Esophagus squamous epithelium (tissue), 5 donors: ENCODE measurements at regions not wholly inside any gene's neighbourhood (a gene's known extent, or its start where the extent isn't known, plus 50 kb on each side); places are given as distances from the start of the nearest gene placed in this dataset.

Source experiments
- DNase-seq: peaks from one replicate; lab custom pipeline; 2025; lab: John Stamatoyannopoulos, UW
- H3K27ac ChIP-seq, 4 donors: fragments of 200-600 bp; sonication (generic); one replicate each; pipeline ENCODE4 v1.5.1; 2016 to 2019; ENCODE audit warnings: mild to moderate bottlenecking in 1 of 4
- H3K27me3 ChIP-seq, 4 donors: fragments of 200-600 bp; sonication (generic); 1 replicate in 3 of 4; 2 replicates in 1 of 4; pipeline versions ENCODE4 v1.5.1 to v1.6.0; 2017 to 2021; ENCODE audit warnings: antibody characterized with exemption in 1 of 4
- H3K36me3 ChIP-seq, 3 donors: fragments of 200-600 bp; sonication (generic); one replicate each; pipeline ENCODE4 v1.5.1; 2016 to 2019
- H3K4me1 ChIP-seq, 3 donors: fragments of 200-600 bp; sonication (generic); one replicate each; pipeline ENCODE4 v1.5.1; 2017 to 2019
- H3K4me3 ChIP-seq, 4 donors: fragments of 200-600 bp; sonication (generic); 1 replicate in 3 of 4; 2 replicates in 1 of 4; pipeline ENCODE4 v1.5.1; 2016 to 2019; ENCODE audit warnings: mild to moderate bottlenecking in 2 of 4, moderate library complexity in 1 of 4
- H3K9me3 ChIP-seq, 3 donors: fragments of 200-600 bp; sonication (generic); one replicate each; pipeline ENCODE4 v1.5.1; 2016 to 2019
- POLR2A ChIP-seq, 4 donors: fragments of 450-650 bp; IDR thresholded peaks; one replicate each; pipeline ENCODE4 v1.6.1; 2017; ENCODE audit warnings: antibody characterized with exemption in 4 of 4, mild to moderate bottlenecking in 4 of 4, moderate library complexity in 3 of 4
- WGBS, 2 donors: methylation state at CpG; one replicate each; pipeline ENCODE4 v1.1.5; 2018; 5-methylcytosine and 5-hydroxymethylcytosine counted together
- intact Hi-C: fragments of 100-400 bp; cut with DNase I; formaldehyde crosslinking; loops from one replicate; pipeline ENCODE4 v1.15.0; 2022
- TF ChIP-seq, protein P1 (sequence below), 6 experiments: fragments of 450-650 bp in 4 of 6; fragments of 200-600 bp in 2 of 6; sonication (generic) in 2 of 6; IDR thresholded peaks; one replicate each; pipeline ENCODE4 v1.5.1; 2016 to 2019; ENCODE audit warnings: antibody characterized with exemption in 6 of 6, mild to moderate bottlenecking in 4 of 6, moderate library complexity in 4 of 6
- donor health status: DM: yes; HTN: yes; CAD: no.

GRCh38 chr16:85270374-85270773 lies 158.1 kb upstream of the CIBAR2 start:
- no peak overlapping the region for H3K4me3 ChIP-seq
- 79 to 85% methylated on average over 11 to 13 of the region's 13 CpGs for WGBS, 2 donors
- TF ChIP-seq, protein P1, sequence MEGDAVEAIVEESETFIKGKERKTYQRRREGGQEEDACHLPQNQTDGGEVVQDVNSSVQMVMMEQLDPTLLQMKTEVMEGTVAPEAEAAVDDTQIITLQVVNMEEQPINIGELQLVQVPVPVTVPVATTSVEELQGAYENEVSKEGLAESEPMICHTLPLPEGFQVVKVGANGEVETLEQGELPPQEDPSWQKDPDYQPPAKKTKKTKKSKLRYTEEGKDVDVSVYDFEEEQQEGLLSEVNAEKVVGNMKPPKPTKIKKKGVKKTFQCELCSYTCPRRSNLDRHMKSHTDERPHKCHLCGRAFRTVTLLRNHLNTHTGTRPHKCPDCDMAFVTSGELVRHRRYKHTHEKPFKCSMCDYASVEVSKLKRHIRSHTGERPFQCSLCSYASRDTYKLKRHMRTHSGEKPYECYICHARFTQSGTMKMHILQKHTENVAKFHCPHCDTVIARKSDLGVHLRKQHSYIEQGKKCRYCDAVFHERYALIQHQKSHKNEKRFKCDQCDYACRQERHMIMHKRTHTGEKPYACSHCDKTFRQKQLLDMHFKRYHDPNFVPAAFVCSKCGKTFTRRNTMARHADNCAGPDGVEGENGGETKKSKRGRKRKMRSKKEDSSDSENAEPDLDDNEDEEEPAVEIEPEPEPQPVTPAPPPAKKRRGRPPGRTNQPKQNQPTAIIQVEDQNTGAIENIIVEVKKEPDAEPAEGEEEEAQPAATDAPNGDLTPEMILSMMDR (IDR thresholded peaks at IDR 0.05), result no peak
- no peak for TF ChIP-seq POLR2A (IDR thresholded peaks at IDR 0.05)
- H3K27ac ChIP-seq, result no peak overlapping the region
- DNase-seq, result no peak
- peaks cover 0 to 5% (median 0%) of the 10 kb centered on the region in 4 donors for H3K27me3 ChIP-seq
- no peaks in the 10 kb centered on the region for H3K36me3 ChIP-seq
- no peaks in the 10 kb centered on the region for H3K9me3 ChIP-seq
- H3K4me1 ChIP-seq, result no peaks in the 10 kb centered on the region
- intact Hi-C loops, result no loop called here

- intact Hi-C loops, result no loop called here
- H3K27ac ChIP-seq, result no peak overlapping the region
- 57 to 84% methylated on average over 3 to 7 of the region's 7 CpGs for WGBS, 2 donors
- H3K9me3 ChIP-seq, result no peaks in the 10 kb centered on the region
- peaks cover 0 to 7% (median 0%) of the 10 kb centered on the region in 4 donors for H3K27me3 ChIP-seq
- no peaks in the 10 kb centered on the region for H3K4me1 ChIP-seq
- H3K4me3 ChIP-seq, result no peak overlapping the region
- TF ChIP-seq, protein P1 (IDR thresholded peaks at IDR 0.05), result no peak
- no peak for TF ChIP-seq POLR2A (IDR thresholded peaks at IDR 0.05)
- no peaks in the 10 kb centered on the region for H3K36me3 ChIP-seq
- DNase-seq, result no peak
Measured at GRCh38 chr16:85271198-85271597, 158.9 kb upstream of the CIBAR2 start.

- 91 to 92% methylated on average over 7 of the region's 7 CpGs for WGBS, 2 donors
- no peak for DNase-seq
- Histone ChIP-seq H3K4me1 (no peaks in the 10 kb centered on the region), H3K36me3 (no peaks in the 10 kb centered on the region), H3K9me3 (no peaks in the 10 kb centered on the region), H3K4me3 (no peak overlapping the region), H3K27ac (no peak overlapping the region), H3K27me3 (peaks cover 0 to 7% (median 0%) of the 10 kb centered on the region in 4 donors)
- TF ChIP-seq, protein P1 (IDR thresholded peaks at IDR 0.05), result no peak
- TF ChIP-seq POLR2A (IDR thresholded peaks at IDR 0.05), result no peak
- intact Hi-C loops, result no loop called here
Measured at GRCh38 chr16:85273293-85273692, 161.0 kb upstream of the CIBAR2 start.

DNA sequence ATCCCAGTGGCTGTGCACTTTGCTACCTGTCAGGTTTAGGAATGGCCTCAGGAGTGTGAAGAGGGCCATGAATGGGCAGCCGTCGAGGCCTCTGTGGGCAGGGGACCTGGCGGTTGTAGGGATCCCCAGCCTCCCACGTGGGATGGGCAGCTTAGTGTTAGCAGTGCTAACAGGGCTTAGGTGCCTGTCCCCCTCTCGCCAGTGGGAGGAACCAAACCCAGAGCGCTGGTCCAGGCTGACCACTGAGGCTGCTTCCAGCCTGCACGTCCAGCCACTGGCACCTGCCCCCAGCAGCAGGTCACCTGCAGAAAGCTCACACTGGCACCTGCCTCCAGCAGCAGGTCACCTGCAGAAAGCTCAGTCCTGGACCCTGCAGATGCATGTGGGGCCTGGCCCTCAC lies 162.2 kb upstream of the CIBAR2 start:
- Histone ChIP-seq H3K27ac (no peak overlapping the region), H3K4me3 (no peak overlapping the region), H3K27me3 (peaks cover 0 to 7% (median 0%) of the 10 kb centered on the region in 4 donors), H3K4me1 (no peaks in the 10 kb centered on the region), H3K9me3 (no peaks in the 10 kb centered on the region), H3K36me3 (no peaks in the 10 kb centered on the region)
- DNase-seq, result no peak
- TF ChIP-seq, protein P1 (IDR thresholded peaks at IDR 0.05), result no peak
- no peak for TF ChIP-seq POLR2A (IDR thresholded peaks at IDR 0.05)
- WGBS, 2 donors, result 70 to 76% methylated on average over 3 to 6 of the region's 7 CpGs
- intact Hi-C loops, result no loop called here

DNA sequence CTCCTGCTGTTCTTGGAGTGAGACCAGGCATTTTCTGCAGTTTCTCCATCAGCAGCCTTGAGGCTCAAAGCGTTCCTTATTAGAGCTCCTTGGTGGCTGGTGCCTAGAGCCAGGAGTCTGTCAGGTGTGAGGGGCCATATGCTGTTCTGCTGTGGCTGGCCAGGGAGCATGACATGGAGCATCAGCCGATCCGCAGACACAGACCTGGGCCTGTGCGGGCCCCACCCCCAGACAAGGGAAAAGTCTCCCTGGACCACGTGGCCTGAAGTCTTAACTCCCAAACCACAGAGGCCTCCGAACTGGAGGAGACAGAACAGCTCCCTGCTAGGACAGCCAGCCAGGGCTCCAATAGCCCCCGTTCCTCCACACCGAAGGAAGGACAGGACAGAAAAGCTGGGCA lies 162.7 kb upstream of the CIBAR2 start:
- 60% methylated on average over 2 of the region's 8 CpGs; no CpG with 5 or more reads in 1 of the 2 donors for WGBS, 2 donors
- no peaks in the 10 kb centered on the region for H3K9me3 ChIP-seq
- TF ChIP-seq, protein P1 (IDR thresholded peaks at IDR 0.05), result no peak
- TF ChIP-seq POLR2A (IDR thresholded peaks at IDR 0.05), result no peak
- DNase-seq, result no peak
- no peaks in the 10 kb centered on the region for H3K4me1 ChIP-seq
- intact Hi-C loops, result no loop called here
- H3K36me3 ChIP-seq, result no peaks in the 10 kb centered on the region
- no peak overlapping the region for H3K4me3 ChIP-seq
- H3K27me3 ChIP-seq, result peaks cover 0 to 7% (median 0%) of the 10 kb centered on the region in 4 donors
- no peak overlapping the region for H3K27ac ChIP-seq
